Endothelial cell of umbilical vein (primary cell): ENCODE measurements at regions not wholly inside any gene's neighbourhood (a gene's known extent, or its start where the extent isn't known, plus 50 kb on each side); places are given as distances from the start of the nearest gene placed in this dataset.

Experiments used
- CTCF ChIP-seq, 2 donors: IDR thresholded peaks; 1 replicate in 1 of 2; 2 replicates in 1 of 2; pipeline ENCODE4 v1.5.1; 2011; ENCODE audit warnings: low read length in 2 of 2, mild to moderate bottlenecking in 2 of 2, moderate library complexity in 2 of 2, control low read depth in 1 of 2, inconsistent platforms in 1 of 2, low read depth in 1 of 2; ENCODE audit not compliant: insufficient read depth in 1 of 2; ENCODE audit errors: extremely low read depth in 1 of 2
- POLR2AphosphoS5 ChIP-seq: IDR thresholded peaks from 2 replicates; pipeline ENCODE4 v1.6.1; 2012; ENCODE audit warnings: low read depth, mild to moderate bottlenecking, control low read depth, low read length, moderate library complexity; ENCODE audit not compliant: insufficient read depth

- no peak for TF ChIP-seq CTCF (IDR thresholded peaks at IDR 0.05; ENCODE audit: extremely low read depth in 1 of 2, insufficient read depth in 1 of 2, low read depth in 1 of 2, low read length in 2 of 2)
- TF ChIP-seq POLR2AphosphoS5 = no peak
Observed at GRCh38 chr3:80750637-80751036, 982.8 kb upstream of the ROBO1 start.
